Endothelial cell (in vitro differentiated cells): ENCODE measurements at regions not wholly inside any gene's neighbourhood (a gene's known extent, or its start where the extent isn't known, plus 50 kb on each side); places are given as distances from the start of the nearest gene placed in this dataset.

Experiments used
- DNase-seq: peaks from one replicate; pipeline ENCODE4 v3.0.0; 2021; ENCODE audit warnings: low spot score
- H3K27ac Mint-ChIP-seq: one replicate; pipeline ENCODE4 v1.8.0; 2021; ENCODE audit warnings: mixed read lengths, inconsistent platforms; ENCODE audit not compliant: unreplicated experiment
- H3K27me3 Mint-ChIP-seq: one replicate; pipeline ENCODE4 v1.8.0; 2021; ENCODE audit warnings: mild to moderate bottlenecking, moderate library complexity, mixed read lengths, inconsistent platforms; ENCODE audit not compliant: unreplicated experiment
- H3K36me3 Mint-ChIP-seq: one replicate; pipeline ENCODE4 v1.8.0; 2021; ENCODE audit warnings: mild to moderate bottlenecking, low read depth, mixed read lengths, inconsistent platforms; ENCODE audit not compliant: unreplicated experiment
- H3K4me1 Mint-ChIP-seq: one replicate; pipeline ENCODE4 v1.8.0; 2021; ENCODE audit warnings: mild to moderate bottlenecking, mixed read lengths, inconsistent platforms; ENCODE audit not compliant: unreplicated experiment
- H3K4me3 Mint-ChIP-seq: one replicate; pipeline ENCODE4 v1.8.0; 2021; ENCODE audit warnings: mild to moderate bottlenecking, mixed read lengths, inconsistent platforms; ENCODE audit not compliant: unreplicated experiment
- H3K9me3 Mint-ChIP-seq: one replicate; pipeline ENCODE4 v1.8.0; 2021; ENCODE audit warnings: mixed read lengths, inconsistent platforms; ENCODE audit not compliant: unreplicated experiment
- CTCF ChIP-seq: fragments of 200-600 bp; sonication (generic); IDR thresholded peaks from one replicate; pipeline ENCODE4 v1.5.0; 2021; ENCODE audit warnings: antibody characterized with exemption; ENCODE audit not compliant: unreplicated experiment

GRCh38 chr13:85099245-85099644 is 700.0 kb downstream of the SLITRK6 start:
- Mint-ChIP-seq H3K27ac (no peak overlapping the region), H3K36me3 (no peaks in the 10 kb centered on the region), H3K4me1 (no peaks in the 10 kb centered on the region), H3K9me3 (no peaks in the 10 kb centered on the region), H3K27me3 (peaks cover 1% of the 10 kb centered on the region), H3K4me3 (no peak overlapping the region)
- TF ChIP-seq CTCF, result no peak
- no peak for DNase-seq

- H3K4me1 Mint-ChIP-seq, result no peaks in the 10 kb centered on the region
- TF ChIP-seq CTCF, result no peak
- no peak for DNase-seq
- H3K36me3 Mint-ChIP-seq, result no peaks in the 10 kb centered on the region
- H3K4me3 Mint-ChIP-seq, result no peak overlapping the region
- H3K27me3 Mint-ChIP-seq, result peaks cover under 1% of the 10 kb centered on the region
- no peaks in the 10 kb centered on the region for H3K9me3 Mint-ChIP-seq
- no peak overlapping the region for H3K27ac Mint-ChIP-seq
Observed at GRCh38 chr13:85095418-85096272, 703.6 kb downstream of the SLITRK6 start.

GRCh38 chr13:85093808-85094207 is 705.4 kb downstream of the SLITRK6 start:
- Mint-ChIP-seq H3K9me3 (no peaks in the 10 kb centered on the region), H3K4me3 (no peak overlapping the region), H3K36me3 (no peaks in the 10 kb centered on the region), H3K27me3 (no peaks in the 10 kb centered on the region), H3K4me1 (no peaks in the 10 kb centered on the region), H3K27ac (no peak overlapping the region)
- TF ChIP-seq CTCF, result no peak
- no peak for DNase-seq

GRCh38 chr13:85091631-85092234 is 707.5 kb downstream of the SLITRK6 start:
- no peaks in the 10 kb centered on the region for H3K9me3 Mint-ChIP-seq
- DNase-seq, result no peak
- no peak for TF ChIP-seq CTCF
- no peaks in the 10 kb centered on the region for H3K4me1 Mint-ChIP-seq
- H3K27me3 Mint-ChIP-seq, result no peaks in the 10 kb centered on the region
- no peak overlapping the region for H3K27ac Mint-ChIP-seq
- H3K4me3 Mint-ChIP-seq, result no peak overlapping the region
- no peaks in the 10 kb centered on the region for H3K36me3 Mint-ChIP-seq

GRCh38 chr13:85089186-85089585 is 710.0 kb downstream of the SLITRK6 start:
- no peaks in the 10 kb centered on the region for H3K36me3 Mint-ChIP-seq
- H3K4me3 Mint-ChIP-seq, result no peak overlapping the region
- no peak for TF ChIP-seq CTCF
- H3K4me1 Mint-ChIP-seq, result no peaks in the 10 kb centered on the region
- no peak for DNase-seq
- H3K9me3 Mint-ChIP-seq, result no peaks in the 10 kb centered on the region
- H3K27ac Mint-ChIP-seq, result no peak overlapping the region
- H3K27me3 Mint-ChIP-seq, result no peaks in the 10 kb centered on the region
